ENCODE measurements at regions not wholly inside any gene's neighbourhood (a gene's known extent, or its start where the extent isn't known, plus 50 kb on each side); places are given as distances from the start of the nearest gene placed in this dataset.
"Not testable (repeated sequence)": the region's sequence is repeated elsewhere in the genome, so short reads cannot be mapped to it uniquely, and the experiment has no call there.

- no peak for DNase-seq
- in situ Hi-C loops (cut with MboI; ENCODE audit: low pct_unique_long_range_greater_than_20kb, low sequenced_read_pairs): no loop called here
These were observed 369.8 kb downstream of the NPHP4 start for GRCh38 chr1:5622412-5622811.

- in situ Hi-C loops (cut with MboI; ENCODE audit: low pct_unique_long_range_greater_than_20kb, low sequenced_read_pairs): no loop called here
- no peak for DNase-seq
These were observed 370.5 kb downstream of the NPHP4 start for GRCh38 chr1:5621692-5622091.

DNA sequence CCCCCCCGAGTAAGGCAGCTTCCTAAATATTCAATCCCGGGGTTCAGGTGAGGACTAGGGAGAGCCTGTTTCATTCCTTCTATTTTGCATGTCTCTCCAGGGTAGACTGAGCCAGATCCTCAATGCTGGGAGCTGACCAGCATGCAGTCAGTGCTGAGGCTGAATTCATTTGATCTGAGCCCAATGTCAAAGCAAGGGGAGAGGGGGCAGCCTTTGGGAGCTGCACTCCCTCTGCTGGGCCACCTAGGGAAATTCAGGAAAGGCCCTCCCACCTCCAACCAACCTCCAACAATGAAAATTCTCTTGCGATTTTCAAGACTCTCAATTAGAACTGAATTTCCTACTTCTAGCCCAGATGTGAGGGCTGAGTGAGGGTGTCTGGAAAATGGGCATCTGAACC is 371.2 kb downstream of the NPHP4 start:
- peak; percentile 20 for DNase-seq

DNA sequence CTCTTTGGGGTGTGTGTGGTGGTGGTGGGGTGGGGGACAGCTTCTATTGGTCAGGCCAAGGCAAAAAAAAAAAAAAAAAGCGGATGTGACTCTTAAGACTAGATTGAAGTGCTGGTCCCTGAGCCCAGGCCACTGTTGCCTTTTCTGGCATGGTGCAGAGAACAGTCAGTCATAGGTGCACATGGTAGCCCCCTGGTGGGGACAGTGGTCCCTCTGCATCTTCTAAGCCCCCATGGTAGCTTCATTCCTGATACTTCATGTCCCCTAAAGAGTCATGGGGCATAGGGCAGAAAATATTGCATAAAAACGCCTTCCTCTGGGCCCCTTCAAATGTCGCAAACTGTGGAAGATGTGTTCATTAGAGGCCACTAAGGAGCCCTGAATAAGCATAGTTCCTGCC is 371.8 kb downstream of the NPHP4 start:
- no peak for DNase-seq
- in situ Hi-C loops (cut with MboI; ENCODE audit: low pct_unique_long_range_greater_than_20kb, low sequenced_read_pairs): no loop called here

More for the DNA sequence above, 371.2 kb downstream of the NPHP4 start:
- in situ Hi-C loops (cut with MboI; ENCODE audit: low pct_unique_long_range_greater_than_20kb, low sequenced_read_pairs): no loop called here

GRCh38 chr1:5619469-5619868 is 372.8 kb downstream of the NPHP4 start:
- in situ Hi-C loops (cut with MboI; ENCODE audit: low pct_unique_long_range_greater_than_20kb, low sequenced_read_pairs): no loop called here
- DNase-seq: no peak

- in situ Hi-C loops (cut with MboI; ENCODE audit: low pct_unique_long_range_greater_than_20kb, low sequenced_read_pairs): no loop called here
- no peak for DNase-seq
These were observed 374.7 kb downstream of the NPHP4 start for GRCh38 chr1:5617546-5617945.

GRCh38 chr1:5617179-5617520 is 375.1 kb downstream of the NPHP4 start:
- in situ Hi-C loops (cut with MboI; ENCODE audit: low pct_unique_long_range_greater_than_20kb, low sequenced_read_pairs): no loop called here

GRCh38 chr1:5616366-5617178 is 375.7 kb downstream of the NPHP4 start:
- DNase-seq: no peak
- in situ Hi-C loops (cut with MboI; ENCODE audit: low pct_unique_long_range_greater_than_20kb, low sequenced_read_pairs): no loop called here

More at GRCh38 chr1:5617179-5617520, 375.1 kb downstream of the NPHP4 start:
- no peak for DNase-seq

GRCh38 chr1:5615076-5615475 is 377.1 kb downstream of the NPHP4 start:
- DNase-seq: no peak
- in situ Hi-C loops (cut with MboI; ENCODE audit: low pct_unique_long_range_greater_than_20kb, low sequenced_read_pairs): no loop called here

GRCh38 chr1:5613900-5614299 is 378.3 kb downstream of the NPHP4 start:
- DNase-seq: no peak

GRCh38 chr1:5611851-5612250 is 380.4 kb downstream of the NPHP4 start:
- no peak for DNase-seq
- in situ Hi-C loops (cut with MboI; ENCODE audit: low pct_unique_long_range_greater_than_20kb, low sequenced_read_pairs): no loop called here

More at GRCh38 chr1:5613900-5614299, 378.3 kb downstream of the NPHP4 start:
- in situ Hi-C loops (cut with MboI; ENCODE audit: low pct_unique_long_range_greater_than_20kb, low sequenced_read_pairs): no loop called here

GRCh38 chr1:5611431-5611830 is 380.8 kb downstream of the NPHP4 start:
- in situ Hi-C loops (cut with MboI; ENCODE audit: low pct_unique_long_range_greater_than_20kb, low sequenced_read_pairs): no loop called here
- no peak for DNase-seq

DNA sequence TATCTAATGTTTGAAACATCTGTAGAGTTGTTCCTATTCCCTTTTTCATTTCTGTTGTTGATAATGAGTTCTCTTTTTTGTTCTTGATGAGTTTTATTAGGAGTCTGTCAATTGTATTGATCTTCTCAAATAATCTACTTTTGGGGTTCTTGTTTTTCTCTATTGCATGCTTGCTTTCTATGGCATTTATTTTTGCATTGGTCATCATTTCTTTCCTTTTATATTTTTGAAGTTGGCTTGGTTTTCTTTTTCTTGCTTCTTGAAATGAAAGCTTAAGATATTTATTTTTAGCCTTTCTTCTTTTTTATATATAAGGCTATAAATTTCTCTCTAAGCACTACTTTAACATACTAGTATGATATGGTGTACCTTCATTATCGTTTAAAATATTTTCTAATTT is 381.8 kb downstream of the NPHP4 start:
- in situ Hi-C loops (cut with MboI; ENCODE audit: low pct_unique_long_range_greater_than_20kb, low sequenced_read_pairs): no loop called here
- DNase-seq: no peak

DNA sequence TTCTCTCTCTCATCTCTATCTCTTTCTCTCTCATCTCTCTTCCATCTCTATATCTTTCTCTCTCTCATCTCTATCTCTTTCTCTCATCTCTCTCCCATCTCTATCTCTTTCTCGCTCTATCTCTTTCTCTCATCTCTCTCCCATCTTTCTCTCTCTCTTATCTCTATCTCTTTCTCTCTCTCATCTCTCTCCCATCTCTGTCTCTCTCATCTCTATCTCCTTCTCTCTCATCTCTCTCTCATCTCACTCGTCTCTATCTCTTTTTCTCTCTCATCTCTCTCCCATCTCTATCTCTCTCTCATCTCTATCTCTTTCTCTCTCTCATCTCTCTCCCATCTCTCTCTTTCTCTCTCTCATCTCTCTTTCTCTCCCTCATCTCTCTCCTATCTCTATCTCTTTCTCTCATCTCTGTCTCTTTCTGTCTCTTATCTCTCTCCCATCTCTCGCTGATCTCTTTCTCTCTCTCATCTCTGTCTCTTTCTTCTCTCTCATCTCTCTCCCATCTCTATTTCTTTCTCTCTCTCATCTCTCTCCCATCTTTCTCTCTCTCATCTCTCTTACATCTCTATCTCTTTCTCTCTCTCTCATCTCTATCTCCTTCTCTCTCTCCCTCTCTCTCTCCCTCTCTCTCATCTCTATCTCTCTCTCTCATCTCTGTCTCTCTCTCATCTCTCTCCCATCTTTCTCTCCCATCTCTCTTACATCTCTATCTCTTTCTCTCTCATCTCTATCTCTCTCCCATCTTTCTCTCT is 388.7 kb downstream of the NPHP4 start:
- DNase-seq: no peak
- in situ Hi-C loops (cut with MboI; ENCODE audit: low pct_unique_long_range_greater_than_20kb, low sequenced_read_pairs): no loop called here

DNA sequence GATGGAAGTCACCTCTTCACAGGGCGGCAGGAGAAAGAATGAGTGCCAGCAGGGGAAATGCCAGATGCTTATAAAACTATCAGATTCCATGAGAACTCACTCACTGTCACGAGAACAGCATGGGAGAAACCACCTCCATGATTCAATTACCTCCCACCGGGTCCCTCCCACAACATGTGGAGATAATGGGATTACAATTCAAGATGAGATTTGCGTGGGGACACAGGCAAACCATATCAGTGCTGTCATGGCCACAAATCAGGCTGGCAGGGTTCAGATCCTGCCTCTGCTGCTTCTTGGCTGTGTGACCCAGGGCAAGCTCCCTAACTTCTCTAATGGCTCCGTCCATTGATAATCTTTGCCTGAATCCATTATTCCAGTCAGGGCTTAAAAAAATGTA is 389.5 kb downstream of the NPHP4 start:
- in situ Hi-C loops (cut with MboI; ENCODE audit: low pct_unique_long_range_greater_than_20kb, low sequenced_read_pairs): not testable (repeated sequence)

DNA sequence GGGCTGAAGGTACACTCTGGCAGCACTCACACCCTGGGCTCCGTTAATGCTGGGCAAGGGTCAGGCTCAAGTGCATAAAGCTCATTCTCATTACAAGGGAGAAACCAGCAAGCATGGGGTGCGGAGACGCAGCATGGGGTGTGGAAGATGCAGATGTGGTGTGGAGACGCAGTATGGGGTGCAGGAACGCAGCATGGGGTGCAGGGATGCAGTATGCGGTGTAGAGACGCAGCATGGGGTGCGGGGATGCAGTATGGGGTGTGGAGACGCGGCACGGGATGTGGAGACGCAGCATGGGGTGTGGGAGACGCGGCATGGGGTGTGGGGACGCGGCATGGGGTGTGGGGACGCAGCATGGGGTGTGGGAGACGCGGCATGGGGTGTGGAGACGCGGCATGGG is 390.7 kb downstream of the NPHP4 start:
- DNase-seq: no peak
- in situ Hi-C loops (cut with MboI; ENCODE audit: low pct_unique_long_range_greater_than_20kb, low sequenced_read_pairs): no loop called here

More for the DNA sequence above, 389.5 kb downstream of the NPHP4 start:
- not testable (repeated sequence) for DNase-seq

- in situ Hi-C loops (cut with MboI; ENCODE audit: low pct_unique_long_range_greater_than_20kb, low sequenced_read_pairs): no loop called here
- no peak for DNase-seq
These were observed 392.7 kb downstream of the NPHP4 start for GRCh38 chr1:5599541-5599940.

GRCh38 chr1:5598824-5599395 is 393.3 kb downstream of the NPHP4 start:
- in situ Hi-C loops (cut with MboI; ENCODE audit: low pct_unique_long_range_greater_than_20kb, low sequenced_read_pairs): no loop called here
- DNase-seq: no peak

DNA sequence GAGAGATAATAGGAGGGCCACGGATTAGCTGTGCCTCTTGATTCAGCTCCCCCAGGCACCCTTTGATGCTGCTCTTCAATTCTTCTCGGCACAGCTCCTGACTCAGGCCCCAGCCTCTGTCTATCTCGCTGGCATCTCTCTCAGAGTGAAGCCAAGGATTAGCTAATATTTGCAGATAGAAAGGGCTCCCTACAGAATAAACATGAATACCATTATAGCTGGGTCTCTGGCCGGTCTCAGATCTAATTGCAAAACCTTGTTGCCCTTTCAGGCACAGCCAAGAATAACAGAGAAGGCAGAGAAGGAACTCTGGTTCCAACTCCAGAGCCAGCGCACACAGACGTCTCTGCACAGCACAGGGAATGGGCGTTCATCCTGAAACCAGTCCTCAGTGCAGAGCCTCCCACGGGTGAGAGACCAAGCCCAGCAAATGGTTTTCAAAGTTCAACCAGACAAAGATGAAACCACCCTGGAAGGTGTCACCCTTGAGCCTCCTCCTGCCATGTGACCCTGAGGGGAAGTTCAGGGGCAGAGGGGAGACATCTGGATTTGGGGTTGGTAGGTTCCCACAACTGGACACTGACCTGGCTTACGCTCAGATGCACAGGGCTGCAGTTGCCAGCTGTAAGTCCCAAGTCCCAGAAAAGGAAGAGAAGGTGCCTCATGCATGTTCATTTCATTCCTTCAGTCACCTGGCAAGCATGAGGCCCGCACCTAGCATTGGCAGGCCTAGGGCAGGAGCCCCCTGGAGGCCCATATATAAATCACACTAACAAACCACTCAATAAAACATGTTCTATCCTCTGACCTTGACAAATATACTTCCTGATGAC is 394.0 kb downstream of the NPHP4 start:
- in situ Hi-C loops (cut with MboI; ENCODE audit: low pct_unique_long_range_greater_than_20kb, low sequenced_read_pairs): no loop called here
- DNase-seq: no peak

Measured in KBM-7 (cell line).